Activated CD8-positive, alpha-beta memory T cell treated with anti-CD3 and anti-CD28 coated beads for 36 hours (primary cell): ENCODE measurements at regions not wholly inside any gene's neighbourhood (a gene's known extent, or its start where the extent isn't known, plus 50 kb on each side); places are given as distances from the start of the nearest gene placed in this dataset.

Experiments used
- CTCF ChIA-PET: fragments of 350-600 bp; sonication (Branson Sonifier 250); formaldehyde crosslinking; loops from one replicate; lab custom pipeline; 2021; ENCODE audit warnings: antibody characterized with exemption; lab: Charles Lee
- POLR2A ChIA-PET: fragments of 350-600 bp; sonication (Branson Sonifier 250); formaldehyde crosslinking; loops from one replicate; lab custom pipeline; 2021; ENCODE audit warnings: antibody characterized with exemption; lab: Charles Lee

GRCh38 chr11:69956669-69957190 lies 121.4 kb upstream of the ANO1 start:
- CTCF ChIA-PET: no interaction called here
- POLR2A ChIA-PET: no interaction called here

GRCh38 chr11:69957849-69958248 lies 120.3 kb upstream of the ANO1 start:
- ChIA-PET POLR2A (no interaction called here), CTCF (interaction anchor here (0.6 kb wide), 1 partner anchor 126 kb away, joined by 3 read pairs; no protein-coding TSS in a partner anchor)

GRCh38 chr11:69958308-69958707 lies 119.8 kb upstream of the ANO1 start:
- CTCF ChIA-PET: no interaction called here

DNA sequence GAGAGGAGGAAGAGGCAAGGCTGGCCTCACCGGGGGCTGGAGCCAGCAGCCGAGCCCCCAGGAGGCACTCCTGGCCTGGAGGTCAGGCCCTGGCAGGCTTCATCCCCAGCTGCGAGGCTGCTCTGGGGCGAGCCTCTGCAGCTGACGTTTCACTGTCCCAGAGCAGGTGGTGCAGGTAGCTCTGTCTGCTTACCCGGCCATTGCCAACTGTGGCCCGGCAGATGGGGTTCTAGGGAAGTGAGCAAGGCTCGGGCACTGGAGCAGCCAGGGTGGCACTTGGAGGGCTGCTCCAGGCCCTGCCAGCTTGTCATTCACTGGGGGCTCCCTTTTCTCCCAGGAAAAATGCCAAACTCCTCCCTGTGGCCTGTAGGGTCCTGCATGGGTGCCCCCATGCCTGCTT lies 118.7 kb upstream of the ANO1 start:
- CTCF ChIA-PET: no interaction called here
- POLR2A ChIA-PET: no interaction called here

More at GRCh38 chr11:69958308-69958707, 119.8 kb upstream of the ANO1 start:
- POLR2A ChIA-PET: no interaction called here

DNA sequence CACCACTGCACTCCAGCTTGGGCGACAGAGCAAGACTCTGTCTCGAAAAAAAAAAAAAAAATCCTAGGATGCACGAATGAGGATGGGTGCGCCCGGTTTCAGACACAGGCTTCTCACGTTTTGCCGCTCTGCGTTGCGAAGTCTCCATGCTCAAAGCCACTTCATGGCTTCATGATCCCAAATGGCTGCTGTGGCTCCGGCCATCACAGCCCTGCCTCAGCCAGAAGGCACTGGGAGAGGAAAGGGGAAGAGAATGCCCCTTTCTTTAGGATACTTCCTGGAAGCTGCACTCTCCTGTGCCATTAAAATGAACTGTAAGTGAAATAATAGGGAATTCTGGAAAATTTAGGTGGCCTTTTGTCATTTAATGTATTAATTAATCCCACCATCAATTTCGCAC lies 116.4 kb upstream of the ANO1 start:
- CTCF ChIA-PET: interaction anchor here (1.2 kb wide), 1 partner anchor 11 kb away, joined by 3 read pairs; no protein-coding TSS in a partner anchor
- POLR2A ChIA-PET: no interaction called here

- POLR2A ChIA-PET: no interaction called here
- CTCF ChIA-PET: interaction anchor here (1.2 kb wide), 1 partner anchor 11 kb away, joined by 3 read pairs; no protein-coding TSS in a partner anchor
Observed at GRCh38 chr11:69962152-69962551, 116.0 kb upstream of the ANO1 start.

GRCh38 chr11:69963533-69964246 lies 114.4 kb upstream of the ANO1 start:
- ChIA-PET POLR2A (no interaction called here), CTCF (no interaction called here)

GRCh38 chr11:69964247-69964643 lies 113.9 kb upstream of the ANO1 start:
- CTCF ChIA-PET: no interaction called here
- POLR2A ChIA-PET: no interaction called here

DNA sequence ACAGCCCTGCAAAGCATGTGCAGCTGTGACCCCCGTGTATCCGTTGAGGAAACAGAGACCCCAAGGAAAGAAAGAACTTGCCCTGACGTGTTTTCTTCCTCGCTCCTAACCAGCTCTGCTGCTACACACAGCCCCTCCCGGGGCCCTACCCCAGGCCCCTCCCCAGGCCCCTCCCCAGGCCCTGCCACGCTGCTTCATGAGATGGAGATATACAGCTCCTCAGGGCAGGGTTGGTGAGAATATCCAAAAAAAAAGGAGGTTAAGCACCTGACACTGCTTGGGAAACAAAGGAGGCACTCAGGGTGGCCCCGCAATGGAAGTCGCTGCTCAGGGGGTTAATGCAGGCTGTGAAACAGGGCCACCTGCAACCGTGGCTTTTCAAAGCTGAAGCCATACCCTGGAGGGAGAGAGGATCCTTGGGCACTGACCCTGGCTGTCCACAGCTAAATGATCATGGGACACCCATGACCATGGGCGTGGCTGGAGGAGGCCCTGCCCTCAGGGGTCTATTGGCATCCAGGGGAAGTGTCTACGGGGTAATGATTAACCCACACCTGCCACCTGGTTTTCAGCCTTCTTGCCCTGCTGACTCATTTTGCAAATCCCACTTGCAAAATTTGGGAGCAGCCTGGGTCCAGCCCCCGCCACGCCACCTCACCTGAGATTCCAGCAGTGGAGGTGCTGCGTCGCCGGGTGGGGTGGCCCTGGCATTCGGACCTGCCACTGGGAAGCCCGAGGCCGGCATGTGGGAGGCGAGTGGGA lies 112.1 kb upstream of the ANO1 start:
- POLR2A ChIA-PET: no interaction called here
- CTCF ChIA-PET: no interaction called here

DNA sequence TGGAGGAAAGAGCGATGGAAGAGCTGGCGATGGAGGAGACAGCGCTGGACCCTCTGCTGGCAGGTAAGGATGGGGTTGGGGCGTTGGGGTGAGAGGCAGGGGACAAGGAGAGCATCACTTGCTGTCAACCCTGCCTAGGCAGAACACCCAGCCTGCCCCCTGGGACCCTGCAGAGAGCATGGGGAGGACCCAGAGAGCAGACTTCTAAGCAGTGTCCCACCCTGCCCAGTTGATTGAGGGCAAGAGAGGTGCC lies 111.6 kb upstream of the ANO1 start:
- ChIA-PET CTCF (no interaction called here), POLR2A (no interaction called here)

- POLR2A ChIA-PET: no interaction called here
Observed at GRCh38 chr11:69966910-69967483, 111.1 kb upstream of the ANO1 start.

DNA sequence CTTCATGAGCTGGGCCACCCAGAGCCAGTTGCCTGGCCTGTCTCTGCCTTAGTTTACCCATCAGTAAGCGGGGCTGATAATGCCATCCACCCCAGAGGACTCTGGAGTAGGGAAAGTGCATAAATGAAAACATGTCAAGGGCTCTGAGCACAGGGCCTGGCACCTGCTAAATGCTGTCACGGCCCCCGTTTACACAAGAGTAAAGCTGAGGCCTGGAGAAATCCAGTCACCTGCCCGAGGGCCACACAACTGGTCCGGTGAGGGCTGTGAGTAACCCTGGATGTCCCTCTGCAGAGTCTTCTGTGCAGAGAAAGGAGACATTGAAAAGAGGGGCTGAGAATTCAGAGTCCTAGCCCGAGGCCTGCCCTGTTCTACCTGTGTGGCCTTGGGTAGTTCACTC lies 110.6 kb upstream of the ANO1 start:
- ChIA-PET POLR2A (no interaction called here), CTCF (no interaction called here)

More at GRCh38 chr11:69966910-69967483, 111.1 kb upstream of the ANO1 start:
- CTCF ChIA-PET: no interaction called here

DNA sequence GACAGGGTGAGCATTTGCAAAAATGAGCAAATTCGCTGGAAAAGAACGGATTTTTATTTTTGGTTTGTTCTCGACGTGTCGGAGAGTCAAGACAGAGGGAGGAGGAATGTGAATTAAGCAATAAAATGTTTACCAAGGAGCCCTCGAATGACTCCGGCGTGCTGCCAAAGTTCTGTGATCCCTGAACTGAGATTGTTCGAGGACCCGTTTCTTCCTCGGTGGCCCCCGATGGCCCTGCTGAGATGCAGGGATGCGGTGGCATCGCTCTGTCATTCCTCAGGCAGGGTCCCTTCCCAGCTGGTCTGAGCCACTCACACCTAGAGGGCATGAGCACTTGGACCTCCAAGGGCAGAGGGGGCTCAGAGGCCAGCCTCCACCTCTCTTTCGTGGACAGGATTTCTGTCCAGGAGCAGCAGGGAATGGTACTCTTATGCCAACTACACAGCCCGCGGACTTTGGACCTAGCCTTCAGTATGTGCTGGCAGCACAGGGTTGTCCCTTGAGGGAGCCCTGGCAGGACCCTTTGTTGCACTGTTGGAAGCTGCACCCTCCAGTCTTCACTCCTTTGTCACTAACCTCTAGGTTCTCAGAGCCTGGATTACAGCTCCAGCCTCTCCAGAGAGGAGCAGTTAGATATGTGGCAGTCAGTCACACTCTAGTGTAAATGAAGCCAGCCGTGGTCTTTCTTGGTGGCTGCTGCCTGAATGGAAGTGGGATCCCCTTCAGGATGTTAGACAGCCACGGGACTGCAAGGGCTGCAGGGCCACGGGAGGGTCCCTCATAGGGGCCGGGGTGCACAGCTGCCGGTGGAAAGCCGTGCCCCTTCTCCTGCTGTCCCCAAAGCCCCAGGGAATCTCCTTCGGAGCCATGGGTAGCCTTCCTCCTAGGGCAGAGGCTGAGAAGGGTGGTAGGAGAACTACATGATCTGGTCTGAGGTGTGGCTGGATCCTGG lies 109.4 kb upstream of the ANO1 start:
- ChIA-PET POLR2A (no interaction called here), CTCF (no interaction called here)

DNA sequence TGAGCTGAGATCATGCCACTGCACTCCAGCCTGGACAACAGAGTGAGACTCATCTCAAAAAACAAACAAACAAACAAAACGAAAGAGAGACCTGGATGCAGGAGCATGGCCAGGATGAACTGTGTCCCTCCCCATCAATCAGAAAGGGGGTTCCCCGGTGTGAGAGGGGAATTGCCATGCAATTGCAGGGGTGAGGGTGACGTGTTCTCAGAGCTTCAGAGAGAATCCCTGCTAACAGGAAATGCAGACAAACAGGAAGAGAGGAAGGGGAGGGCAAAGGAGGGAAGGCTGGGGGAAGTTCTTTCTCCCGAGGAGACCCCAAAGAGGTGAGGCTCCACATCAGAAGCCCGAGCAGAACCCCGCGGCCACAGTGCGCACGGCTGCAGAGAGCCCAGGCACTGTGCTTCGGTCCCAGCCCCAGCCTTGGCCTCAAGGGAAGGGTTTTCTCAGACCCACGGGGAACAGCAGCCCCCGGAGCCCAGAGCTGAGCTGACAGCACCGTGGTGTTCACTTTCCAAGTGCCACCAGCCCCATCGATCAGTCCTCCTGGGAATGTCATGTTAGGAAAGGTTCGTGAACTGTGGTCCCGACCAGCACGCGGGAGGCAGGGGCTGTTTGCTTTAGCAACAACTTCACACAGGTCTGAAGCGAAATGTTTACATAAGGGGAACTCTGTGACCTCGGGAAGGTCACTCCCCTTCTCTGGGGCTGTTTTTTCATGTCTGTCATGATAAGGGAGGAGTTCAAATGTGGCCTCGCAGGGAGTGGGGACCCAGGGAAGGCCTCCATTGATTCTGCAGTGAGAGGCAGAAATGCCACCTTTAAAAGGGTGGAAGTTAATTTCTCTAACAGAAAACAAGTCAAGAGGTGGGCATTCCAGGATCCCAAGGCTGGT lies 108.0 kb upstream of the ANO1 start:
- ChIA-PET CTCF (no interaction called here), POLR2A (no interaction called here)

GRCh38 chr11:69970785-69971535 lies 107.2 kb upstream of the ANO1 start:
- ChIA-PET CTCF (no interaction called here), POLR2A (no interaction called here)

DNA sequence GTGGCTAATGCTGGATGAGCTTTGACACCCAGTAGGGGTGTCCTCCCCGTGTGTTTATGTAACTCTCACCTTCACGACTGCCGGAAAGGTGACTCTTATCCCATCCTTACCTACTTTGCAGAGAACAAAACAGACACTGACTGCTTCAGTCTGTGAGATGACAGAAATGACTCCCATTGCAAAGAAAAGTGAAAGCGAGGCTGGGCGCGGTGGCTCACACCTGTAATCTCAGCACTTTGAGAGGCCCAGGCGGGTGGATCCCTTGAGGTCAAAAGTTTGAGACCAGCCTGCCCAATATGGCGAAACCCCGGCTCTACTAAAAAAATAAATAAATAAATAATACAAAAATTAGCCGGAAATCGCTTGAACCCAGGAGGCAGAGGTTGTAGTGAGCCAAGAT lies 106.4 kb upstream of the ANO1 start:
- ChIA-PET CTCF (interaction anchor here (0.6 kb wide), 1 partner anchor 895 kb away, joined by 3 read pairs; no protein-coding TSS in a partner anchor), POLR2A (no interaction called here)

DNA sequence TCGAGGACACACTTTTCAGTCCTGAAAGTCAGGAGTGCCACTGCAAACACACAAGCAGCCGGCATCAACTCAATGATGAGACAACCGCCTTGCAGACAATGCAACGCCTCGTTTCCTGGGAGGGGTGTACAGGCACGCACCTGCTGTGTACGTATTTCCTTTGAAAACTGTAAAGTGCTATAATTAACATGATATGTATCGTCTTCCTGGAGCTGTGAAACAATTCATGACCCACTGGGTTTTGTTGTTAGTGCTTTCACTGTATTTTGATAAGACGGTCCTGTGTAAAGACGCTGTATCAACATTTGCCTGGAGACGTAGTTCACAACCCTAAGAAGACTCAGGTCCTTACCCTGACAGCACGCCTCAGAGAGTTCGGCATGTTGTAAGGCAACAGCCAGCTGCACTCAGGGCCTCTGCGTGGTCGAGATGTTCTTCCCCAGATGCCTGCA lies 105.7 kb upstream of the ANO1 start:
- CTCF ChIA-PET: no interaction called here
- POLR2A ChIA-PET: no interaction called here

GRCh38 chr11:69974528-69974927 lies 103.6 kb upstream of the ANO1 start:
- ChIA-PET CTCF (no interaction called here), POLR2A (no interaction called here)
